AG09309 (cell line): ENCODE measurements at regions not wholly inside any gene's neighbourhood (a gene's known extent, or its start where the extent isn't known, plus 50 kb on each side); places are given as distances from the start of the nearest gene placed in this dataset.

Experiments used
- DNase-seq: peaks from one replicate; pipeline ENCODE4 v3.0.0-alpha.2; 2010; ENCODE audit warnings: low read depth
- H3K4me3 ChIP-seq: 2 replicates; pipeline ENCODE4 v1.5.1; 2011; ENCODE audit warnings: mild to moderate bottlenecking, low read depth, low read length, moderate library complexity; ENCODE audit not compliant: control insufficient read depth
- TF ChIP-seq, protein P1 (sequence below): IDR thresholded peaks from 2 replicates; pipeline ENCODE4 v1.5.1; 2011; ENCODE audit warnings: mild to moderate bottlenecking, low read depth, low read length, inconsistent platforms; ENCODE audit not compliant: insufficient read depth, control insufficient read depth; ENCODE audit errors: missing control alignments

DNA sequence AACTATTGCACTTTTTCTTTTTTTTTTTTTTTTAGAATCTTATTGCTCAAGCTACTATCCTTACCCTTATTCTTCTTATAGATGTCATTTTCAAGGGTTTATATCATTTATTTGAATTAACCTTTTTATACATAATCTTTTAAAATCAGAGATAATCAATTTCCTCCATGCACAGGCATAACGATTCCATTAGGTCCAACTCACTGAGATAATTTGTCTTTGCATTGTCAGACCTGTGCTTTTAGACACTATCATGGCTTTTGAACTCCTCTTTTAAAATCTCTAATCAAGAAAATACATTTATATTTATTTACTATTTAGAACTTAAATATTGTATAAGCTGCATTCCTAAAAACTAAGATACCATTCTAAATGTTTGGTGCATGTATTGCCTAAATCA lies 1454.9 kb downstream of the ZPLD1 start:
- TF ChIP-seq, protein P1, sequence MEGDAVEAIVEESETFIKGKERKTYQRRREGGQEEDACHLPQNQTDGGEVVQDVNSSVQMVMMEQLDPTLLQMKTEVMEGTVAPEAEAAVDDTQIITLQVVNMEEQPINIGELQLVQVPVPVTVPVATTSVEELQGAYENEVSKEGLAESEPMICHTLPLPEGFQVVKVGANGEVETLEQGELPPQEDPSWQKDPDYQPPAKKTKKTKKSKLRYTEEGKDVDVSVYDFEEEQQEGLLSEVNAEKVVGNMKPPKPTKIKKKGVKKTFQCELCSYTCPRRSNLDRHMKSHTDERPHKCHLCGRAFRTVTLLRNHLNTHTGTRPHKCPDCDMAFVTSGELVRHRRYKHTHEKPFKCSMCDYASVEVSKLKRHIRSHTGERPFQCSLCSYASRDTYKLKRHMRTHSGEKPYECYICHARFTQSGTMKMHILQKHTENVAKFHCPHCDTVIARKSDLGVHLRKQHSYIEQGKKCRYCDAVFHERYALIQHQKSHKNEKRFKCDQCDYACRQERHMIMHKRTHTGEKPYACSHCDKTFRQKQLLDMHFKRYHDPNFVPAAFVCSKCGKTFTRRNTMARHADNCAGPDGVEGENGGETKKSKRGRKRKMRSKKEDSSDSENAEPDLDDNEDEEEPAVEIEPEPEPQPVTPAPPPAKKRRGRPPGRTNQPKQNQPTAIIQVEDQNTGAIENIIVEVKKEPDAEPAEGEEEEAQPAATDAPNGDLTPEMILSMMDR: no peak
- no peak overlapping the region for H3K4me3 ChIP-seq
- no peak for DNase-seq

GRCh38 chr3:103894162-103894822 lies 1459.5 kb downstream of the ZPLD1 start:
- TF ChIP-seq, protein P1: no peak
- no peak for DNase-seq
- H3K4me3 ChIP-seq: no peak overlapping the region

DNA sequence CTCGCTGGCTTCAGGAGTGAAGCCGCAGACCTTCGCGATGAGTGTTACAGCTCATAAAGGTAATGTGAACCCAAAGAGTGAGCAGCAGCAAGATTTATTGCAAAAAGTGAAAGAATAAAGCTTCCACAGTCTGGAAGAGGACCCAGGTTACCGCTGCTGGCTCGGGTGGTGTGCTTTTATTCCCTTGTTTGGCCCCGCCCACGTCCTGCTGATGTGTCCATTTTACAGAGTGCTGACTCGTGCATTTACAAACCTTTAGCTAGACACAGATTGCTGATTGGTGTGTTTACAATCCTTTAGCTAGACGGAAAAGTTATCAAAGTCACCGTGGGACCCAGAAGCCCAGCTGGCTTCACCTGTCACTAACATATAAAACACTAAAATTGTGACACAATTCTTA lies 1464.5 kb downstream of the ZPLD1 start:
- no peak for DNase-seq
- TF ChIP-seq, protein P1: no peak

GRCh38 chr3:103904991-103905390 lies 1461.7 kb upstream of the ALCAM start:
- no peak overlapping the region for H3K4me3 ChIP-seq
- no peak for DNase-seq
- TF ChIP-seq, protein P1: no peak

More for the DNA sequence above, 1464.5 kb downstream of the ZPLD1 start:
- no peak overlapping the region for H3K4me3 ChIP-seq

DNA sequence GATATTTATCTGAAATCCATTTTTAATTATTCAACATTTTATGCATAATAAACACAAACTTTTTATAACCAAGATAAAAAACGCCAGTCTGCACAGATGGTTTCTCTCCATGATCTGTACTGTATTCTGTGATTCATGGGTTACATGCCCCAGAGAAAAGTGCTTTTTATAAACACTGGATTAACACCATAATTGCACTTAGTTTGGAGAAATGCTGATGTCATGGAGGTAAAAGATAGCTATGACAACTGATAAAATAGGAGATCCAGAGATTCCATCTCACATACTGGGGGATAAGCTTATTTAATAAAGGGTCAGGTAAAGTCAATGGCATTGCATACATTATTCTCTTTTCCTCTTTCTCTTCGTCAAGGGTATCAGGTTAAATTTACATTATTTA lies 1460.4 kb upstream of the ALCAM start:
- TF ChIP-seq, protein P1: no peak
- no peak overlapping the region for H3K4me3 ChIP-seq
- DNase-seq: no peak

GRCh38 chr3:103906808-103907207 lies 1459.9 kb upstream of the ALCAM start:
- TF ChIP-seq, protein P1: no peak
- H3K4me3 ChIP-seq: no peak overlapping the region
- DNase-seq: no peak
